Mesenchymal stem cell (in vitro differentiated cells and primary cell): ENCODE measurements at regions not wholly inside any gene's neighbourhood (a gene's known extent, or its start where the extent isn't known, plus 50 kb on each side); places are given as distances from the start of the nearest gene placed in this dataset.

Experiments
- DNase-seq: peaks from one replicate; pipeline ENCODE4 v3.0.0-alpha.2; 2013
- H2AFZ ChIP-seq: one replicate; pipeline ENCODE4 v1.6.1; 2013; ENCODE audit warnings: low read depth, mild to moderate bottlenecking, control low read depth, inconsistent platforms, low read length, moderate library complexity
- H2AK5ac ChIP-seq: 2 replicates; pipeline ENCODE4 v1.6.1; 2013; ENCODE audit warnings: low read length, moderate library complexity, mild to moderate bottlenecking, inconsistent platforms; ENCODE audit not compliant: severe bottlenecking
- H2BK120ac ChIP-seq: one replicate; pipeline ENCODE4 v1.6.1; 2013; ENCODE audit warnings: low read depth, mild to moderate bottlenecking, inconsistent platforms, low read length, moderate library complexity
- H2BK12ac ChIP-seq, 2 experiments: one replicate each; pipeline ENCODE4 v1.6.1; 2013; ENCODE audit warnings: inconsistent platforms in 2 of 2, low read length in 2 of 2, mild to moderate bottlenecking in 2 of 2, moderate library complexity in 2 of 2, control low read depth in 1 of 2
- H2BK15ac ChIP-seq: one replicate; pipeline ENCODE4 v1.6.1; 2013; ENCODE audit warnings: mild to moderate bottlenecking, low read depth, inconsistent platforms; ENCODE audit not compliant: poor library complexity, severe bottlenecking
- H2BK5ac ChIP-seq: 2 replicates; pipeline ENCODE4 v1.6.1; 2013; ENCODE audit warnings: low read depth, mild to moderate bottlenecking, low read length, control low read depth, inconsistent platforms; ENCODE audit not compliant: poor library complexity, severe bottlenecking
- H3K14ac ChIP-seq, 2 experiments: one replicate each; pipeline ENCODE4 v1.6.1; 2013; ENCODE audit warnings: inconsistent platforms in 2 of 2, low read length in 2 of 2, control low read depth in 1 of 2, mild to moderate bottlenecking in 1 of 2, moderate library complexity in 1 of 2
- H3K18ac ChIP-seq, 2 experiments: one replicate each; pipeline ENCODE4 v1.6.1; 2013; ENCODE audit warnings: inconsistent platforms in 2 of 2, low read length in 2 of 2, control low read depth in 1 of 2, low read depth in 1 of 2, mild to moderate bottlenecking in 1 of 2
- H3K23ac ChIP-seq, 2 experiments: one replicate each; pipeline ENCODE4 v1.6.1; 2013; ENCODE audit warnings: inconsistent platforms in 2 of 2, low read length in 2 of 2, mild to moderate bottlenecking in 2 of 2, moderate library complexity in 2 of 2, control low read depth in 1 of 2
- H3K27ac ChIP-seq: 2 replicates; pipeline ENCODE4 v1.5.1; 2013; ENCODE audit warnings: mild to moderate bottlenecking, moderate library complexity, low read length, control low read depth, inconsistent platforms; ENCODE audit not compliant: poor library complexity, severe bottlenecking
- H3K27me3 ChIP-seq, 2 experiments: 2 replicates each; pipeline versions ENCODE4 v1.6.1 to v1.7.0; 2013; ENCODE audit warnings: low read length in 2 of 2, mild to moderate bottlenecking in 2 of 2, moderate library complexity in 2 of 2, control low read depth in 1 of 2, inconsistent platforms in 1 of 2; ENCODE audit not compliant: control insufficient read depth in 1 of 2, insufficient read depth in 1 of 2
- H3K36me3 ChIP-seq, 2 experiments: 2 replicates each; pipeline versions ENCODE4 v1.6.1 to v1.7.0; 2013; ENCODE audit warnings: low read length in 2 of 2, control low read depth in 1 of 2, inconsistent platforms in 1 of 2, low read depth in 1 of 2, mild to moderate bottlenecking in 1 of 2; ENCODE audit not compliant: insufficient read depth in 2 of 2, control insufficient read depth in 1 of 2
- H3K4ac ChIP-seq, 2 experiments: one replicate each; pipeline ENCODE4 v1.6.1; 2013; ENCODE audit warnings: inconsistent platforms in 2 of 2, low read length in 2 of 2, mild to moderate bottlenecking in 2 of 2, moderate library complexity in 2 of 2, control low read depth in 1 of 2, low read depth in 1 of 2
- H3K4me1 ChIP-seq: 2 replicates; pipeline ENCODE4 v1.6.1; 2013; ENCODE audit warnings: low read depth, low read length, control low read depth; ENCODE audit not compliant: control insufficient read depth, insufficient read depth
- H3K4me2 ChIP-seq: 2 replicates; pipeline ENCODE4 v1.6.1; 2013; ENCODE audit warnings: low read length, mild to moderate bottlenecking, inconsistent platforms; ENCODE audit not compliant: poor library complexity, severe bottlenecking
- H3K4me3 ChIP-seq, 2 experiments: 2 replicates each; pipeline versions ENCODE4 v1.5.1 to v1.7.0; 2013; ENCODE audit warnings: low read length in 2 of 2, mild to moderate bottlenecking in 2 of 2, control low read depth in 1 of 2, low read depth in 1 of 2; ENCODE audit not compliant: insufficient read depth in 1 of 2
- H3K79me1 ChIP-seq: replicated peaks from 2 replicates; pipeline ENCODE4 v1.6.1; 2013; ENCODE audit warnings: mild to moderate bottlenecking, control low read depth, low read length, inconsistent platforms; ENCODE audit not compliant: poor library complexity, severe bottlenecking
- H3K9ac ChIP-seq: 2 replicates; pipeline ENCODE4 v1.7.0; 2013; ENCODE audit warnings: mild to moderate bottlenecking, low read length, moderate library complexity
- H3K9me3 ChIP-seq: 2 replicates; pipeline ENCODE4 v1.7.0; 2013; ENCODE audit warnings: mild to moderate bottlenecking, low read length; ENCODE audit not compliant: control insufficient read depth
- H4K8ac ChIP-seq: one replicate; pipeline ENCODE4 v1.6.1; 2013; ENCODE audit warnings: inconsistent platforms, mild to moderate bottlenecking, low read length, moderate library complexity
- H4K91ac ChIP-seq: one replicate; pipeline ENCODE4 v1.6.1; 2013; ENCODE audit warnings: mild to moderate bottlenecking, low read length, inconsistent platforms
- WGBS: methylation state at CpG from one replicate; pipeline ENCODE4 v1.1.7; 2013; ENCODE audit warnings: mixed read lengths; 5-methylcytosine and 5-hydroxymethylcytosine counted together

GRCh38 chr1:112285316-112285715, 110.7 kb upstream of the CTTNBP2NL start:
- no peaks in the 10 kb centered on the region for H3K9me3 ChIP-seq
- no peak overlapping the region for H2AK5ac ChIP-seq
- no peak overlapping the region for H3K18ac ChIP-seq
- H3K23ac ChIP-seq, result no peak overlapping the region
- H4K91ac ChIP-seq, result no peak overlapping the region
- H3K14ac ChIP-seq, result no peak overlapping the region
- H2BK12ac ChIP-seq, result no peak overlapping the region
- no peak overlapping the region for H2AFZ ChIP-seq
- H2BK5ac ChIP-seq, result no peak overlapping the region
- H3K4me3 ChIP-seq, result no peak overlapping the region
- no peaks in the 10 kb centered on the region for H3K79me1 ChIP-seq
- H3K4ac ChIP-seq, result no peak overlapping the region
- H2BK15ac ChIP-seq, result no peak overlapping the region
- H2BK120ac ChIP-seq, result no peak overlapping the region
- 79% methylated on average over 4 of the region's 4 CpGs for WGBS
- H3K4me1 ChIP-seq, result no peaks in the 10 kb centered on the region
- H3K4me2 ChIP-seq, result no peak overlapping the region
- no peaks in the 10 kb centered on the region for H3K36me3 ChIP-seq
- no peak overlapping the region for H3K27ac ChIP-seq
- H4K8ac ChIP-seq, result no peak overlapping the region
- no peak overlapping the region for H3K9ac ChIP-seq
- peak; percentile 10 for DNase-seq
- H3K27me3 ChIP-seq, result peaks cover 5% of the 10 kb centered on the region in 2 experiments

DNA sequence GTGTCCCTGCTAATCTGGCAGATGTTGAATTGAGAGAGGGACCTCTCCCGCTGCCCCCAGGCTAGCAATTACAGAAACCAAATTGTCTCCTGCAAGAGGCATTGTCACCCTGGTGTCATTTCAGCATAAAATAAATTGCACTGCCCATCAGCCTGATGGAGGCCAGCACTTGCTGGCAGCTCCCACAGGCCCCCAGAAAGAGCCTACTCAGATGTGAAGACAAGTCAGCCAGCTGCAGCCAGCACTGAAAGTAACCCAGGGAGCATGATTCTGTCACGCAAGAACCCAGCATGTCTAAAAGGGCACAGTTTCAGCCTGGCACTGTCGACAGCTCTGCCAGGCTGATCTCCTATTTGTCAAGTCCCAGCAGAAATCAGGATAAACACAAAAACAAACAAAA, 110.3 kb upstream of the CTTNBP2NL start:
- H2AFZ ChIP-seq, result no peak overlapping the region
- H3K27me3 ChIP-seq, result peaks cover 5% of the 10 kb centered on the region in 2 experiments
- H3K4me3 ChIP-seq, result no peak overlapping the region
- no peak for DNase-seq
- H2BK12ac ChIP-seq, result no peak overlapping the region
- no peak overlapping the region for H3K23ac ChIP-seq
- no peaks in the 10 kb centered on the region for H3K36me3 ChIP-seq
- H2BK120ac ChIP-seq, result no peak overlapping the region
- H2AK5ac ChIP-seq, result no peak overlapping the region
- H2BK5ac ChIP-seq, result no peak overlapping the region
- H3K4me1 ChIP-seq, result no peaks in the 10 kb centered on the region
- H2BK15ac ChIP-seq, result no peak overlapping the region
- no peak overlapping the region for H3K4ac ChIP-seq
- WGBS, result 88% methylated on average over 3 of the region's 3 CpGs
- no peak overlapping the region for H3K4me2 ChIP-seq
- H3K9me3 ChIP-seq, result no peaks in the 10 kb centered on the region
- H3K79me1 ChIP-seq, result no peaks in the 10 kb centered on the region
- H3K14ac ChIP-seq, result no peak overlapping the region
- no peak overlapping the region for H3K18ac ChIP-seq
- H3K27ac ChIP-seq, result no peak overlapping the region
- H4K91ac ChIP-seq, result no peak overlapping the region
- H4K8ac ChIP-seq, result no peak overlapping the region
- H3K9ac ChIP-seq, result no peak overlapping the region

DNA sequence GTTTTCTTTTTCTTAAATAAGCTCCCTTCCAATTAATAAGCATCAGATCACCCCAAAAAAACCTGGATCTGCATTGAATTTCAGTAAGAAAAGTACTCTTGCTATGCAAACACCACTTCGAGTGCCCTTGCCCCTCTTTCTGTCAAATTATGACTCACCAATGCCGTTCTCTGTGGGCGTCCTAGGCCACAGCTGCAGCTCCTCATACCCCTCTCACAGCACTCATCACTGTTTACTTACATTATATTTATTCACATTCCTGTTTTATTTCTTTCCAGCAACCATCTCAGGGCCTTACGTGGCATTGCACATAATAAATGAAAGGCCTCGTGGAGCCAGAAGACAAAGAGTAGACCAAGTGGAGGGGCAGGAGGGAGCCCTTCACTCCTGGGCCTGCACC, 99.1 kb upstream of the CTTNBP2NL start:
- WGBS, result 49% methylated on average over 5 of the region's 5 CpGs
- no peak overlapping the region for H4K91ac ChIP-seq
- H2BK12ac ChIP-seq, result no peak overlapping the region
- no peak overlapping the region for H3K14ac ChIP-seq
- no peak overlapping the region for H3K18ac ChIP-seq
- H2AFZ ChIP-seq, result no peak overlapping the region
- no peak overlapping the region for H3K27ac ChIP-seq
- no peak overlapping the region for H2BK120ac ChIP-seq
- no peak overlapping the region for H3K4me3 ChIP-seq
- peaks cover 3% of the 10 kb centered on the region for H3K9me3 ChIP-seq
- H2AK5ac ChIP-seq, result no peak overlapping the region
- no peak overlapping the region for H3K4me2 ChIP-seq
- no peak overlapping the region for H3K4ac ChIP-seq
- peaks cover 8 to 16% of the 10 kb centered on the region in 2 experiments for H3K27me3 ChIP-seq
- no peak overlapping the region for H2BK15ac ChIP-seq
- DNase-seq, result peak; percentile 31
- H2BK5ac ChIP-seq, result no peak overlapping the region
- H3K4me1 ChIP-seq, result no peaks in the 10 kb centered on the region
- H3K79me1 ChIP-seq, result no peaks in the 10 kb centered on the region
- no peaks in the 10 kb centered on the region for H3K36me3 ChIP-seq
- H3K23ac ChIP-seq, result no peak overlapping the region
- H4K8ac ChIP-seq, result no peak overlapping the region
- H3K9ac ChIP-seq, result no peak overlapping the region

- Histone ChIP-seq H4K8ac (no peak overlapping the region), H2BK15ac (no peak overlapping the region), H3K4ac (no peak overlapping the region), H3K23ac (no peak overlapping the region), H4K91ac (no peak overlapping the region), H2AK5ac (no peak overlapping the region), H3K36me3 (no peaks in the 10 kb centered on the region), H3K4me2 (no peak overlapping the region), H3K18ac (no peak overlapping the region), H3K79me1 (no peaks in the 10 kb centered on the region), H2AFZ (no peak overlapping the region), H2BK12ac (no peak overlapping the region), H3K9me3 (peaks cover 3% of the 10 kb centered on the region), H3K4me3 (no peak overlapping the region), H3K4me1 (no peaks in the 10 kb centered on the region), H2BK5ac (no peak overlapping the region), H2BK120ac (no peak overlapping the region), H3K14ac (no peak overlapping the region), H3K27ac (no peak overlapping the region), H3K27me3 (peaks cover 8 to 16% of the 10 kb centered on the region in 2 experiments), H3K9ac (no peak overlapping the region)
- DNase-seq, result no peak
- 56% methylated on average over 3 of the region's 3 CpGs for WGBS
Observed at GRCh38 chr1:112297536-112297935, 98.5 kb upstream of the CTTNBP2NL start.
